Mammary epithelial cell (primary cell): ENCODE measurements at regions not wholly inside any gene's neighbourhood (a gene's known extent, or its start where the extent isn't known, plus 50 kb on each side); places are given as distances from the start of the nearest gene placed in this dataset.

Experiments
- CTCF ChIP-seq, 2 donors: IDR thresholded peaks in 1 of 2; conservative IDR thresholded peaks in 1 of 2; 2 replicates each; pipeline ENCODE4 v1.5.1; 2011 to 2012; ENCODE audit warnings: inconsistent platforms in 2 of 2, low read length in 2 of 2, mild to moderate bottlenecking in 2 of 2, control low read depth in 1 of 2, low read depth in 1 of 2; ENCODE audit not compliant: insufficient read depth in 1 of 2; ENCODE audit errors: extremely low read depth in 1 of 2
- EZH2 ChIP-seq: IDR thresholded peaks from 2 replicates; pipeline ENCODE4 v1.6.1; 2012; ENCODE audit warnings: low read length, inconsistent platforms, borderline replicate concordance

GRCh38 chr18:49682173-49682802 is 120.4 kb downstream of the LIPG start:
- no peak for TF ChIP-seq CTCF (conservative IDR thresholded peaks at IDR 0.05 in 1 of 2, IDR thresholded peaks at IDR 0.05 in 1 of 2; ENCODE audit: extremely low read depth in 1 of 2, insufficient read depth in 1 of 2, low read depth in 1 of 2, low read length in 2 of 2)
- no peak for TF ChIP-seq EZH2
